Endometrial microvascular endothelial cells (primary cell): ENCODE measurements at regions not wholly inside any gene's neighbourhood (a gene's known extent, or its start where the extent isn't known, plus 50 kb on each side); places are given as distances from the start of the nearest gene placed in this dataset.

ENCODE experiments used
- in situ Hi-C: cut with HindIII; loops from 2 replicates; pipeline ENCODE4 v1.10.0; 2017; ENCODE audit warnings: low sequenced_read_pairs, low pct_unique_long_range_greater_than_20kb; ENCODE audit errors: inconsistent ontology term

GRCh38 chr9:108217431-108218349 lies 638.1 kb downstream of the ACTL7B start:
- in situ Hi-C loops: no loop called here

DNA sequence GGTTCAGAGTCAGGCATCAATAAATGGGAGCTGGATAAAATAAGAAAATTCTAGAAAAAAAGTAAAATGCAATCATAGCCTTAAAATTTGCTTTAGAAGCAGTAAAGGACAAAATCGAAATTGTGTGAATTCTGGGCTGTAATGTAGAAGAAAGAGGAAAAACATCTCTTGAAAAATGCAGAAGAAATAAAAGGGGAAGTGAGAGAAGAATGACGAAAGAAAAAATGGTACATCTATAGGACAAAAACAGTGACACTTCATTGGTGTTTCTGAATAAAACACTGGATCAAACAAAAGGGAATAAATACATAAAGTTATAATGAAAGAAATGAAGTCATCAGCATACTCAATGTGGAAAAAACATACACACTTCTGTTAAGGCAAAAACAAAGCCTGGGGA lies 642.3 kb downstream of the ACTL7B start:
- in situ Hi-C loops: no loop called here

- in situ Hi-C loops: no loop called here
These were observed 643.6 kb downstream of the ACTL7B start for GRCh38 chr9:108212184-108212583.

- in situ Hi-C loops: no loop called here
These were observed 644.3 kb downstream of the ACTL7B start for GRCh38 chr9:108211411-108211955.

DNA sequence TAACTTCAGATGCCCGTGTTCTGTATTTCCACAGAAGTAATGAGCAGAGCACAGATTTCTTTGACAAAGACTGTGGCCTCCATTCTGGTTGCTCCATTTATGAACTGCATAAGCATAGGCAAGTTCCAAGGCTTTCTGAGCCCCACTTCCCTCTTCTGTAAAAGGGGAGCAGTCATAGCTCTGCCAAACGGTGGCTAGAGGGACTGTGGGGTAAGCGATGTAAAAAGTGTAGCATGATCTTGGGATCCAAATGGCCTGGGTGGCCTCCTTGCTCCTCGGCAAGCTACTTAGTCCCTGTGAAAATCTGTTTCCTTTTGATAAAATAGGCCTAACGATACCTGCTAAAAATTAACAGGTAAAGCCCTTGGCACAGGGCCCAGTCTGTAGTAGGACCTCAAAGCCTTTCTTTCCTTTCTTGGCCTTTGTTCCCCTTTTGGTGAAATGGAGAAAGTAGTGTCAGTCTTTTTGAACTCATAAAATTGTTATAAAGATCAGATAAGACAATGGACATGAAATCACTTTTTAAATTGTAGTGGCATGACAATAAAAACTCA lies 646.6 kb downstream of the ACTL7B start:
- in situ Hi-C loops: no loop called here

GRCh38 chr9:108207561-108208165 lies 648.1 kb downstream of the ACTL7B start:
- in situ Hi-C loops: no loop called here

DNA sequence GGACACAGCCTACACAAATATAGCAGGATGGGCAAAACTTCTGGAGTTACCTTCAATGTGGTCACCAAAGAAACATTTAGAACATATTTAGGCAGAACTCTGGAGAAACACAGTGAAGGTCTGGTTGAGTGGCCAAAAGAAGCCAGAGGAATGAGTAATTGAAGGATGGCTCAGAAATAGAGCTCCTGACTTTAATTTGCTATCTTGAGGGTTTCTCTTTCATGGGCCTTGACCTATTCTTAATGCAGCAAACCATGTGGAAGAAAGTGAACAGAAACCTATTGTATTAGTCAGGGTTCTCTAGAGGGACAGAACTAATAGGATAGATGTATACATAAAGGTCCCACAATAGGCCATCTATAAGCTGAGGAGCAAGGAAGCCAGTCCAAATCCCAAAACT lies 650.5 kb downstream of the ACTL7B start:
- in situ Hi-C loops: no loop called here

DNA sequence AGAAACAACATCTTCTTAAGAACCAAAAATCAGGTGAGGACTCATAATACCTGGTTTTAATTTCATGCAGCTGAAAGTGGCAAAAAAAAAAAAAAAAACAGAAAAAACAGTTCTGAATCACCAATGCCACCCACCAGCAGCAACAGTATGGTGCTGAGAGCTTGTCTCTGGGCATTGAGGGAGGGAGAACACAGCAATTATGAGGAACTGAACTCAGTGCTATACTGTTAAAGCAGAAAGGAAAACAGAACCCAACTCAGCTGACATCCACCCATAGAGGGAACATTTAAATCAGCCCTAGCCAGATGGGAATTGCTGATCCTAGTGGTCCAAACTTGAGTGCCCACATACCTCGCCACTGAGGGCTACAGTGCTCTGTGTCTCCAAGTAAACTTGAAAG lies 657.9 kb downstream of the ACTL7B start:
- in situ Hi-C loops: no loop called here

DNA sequence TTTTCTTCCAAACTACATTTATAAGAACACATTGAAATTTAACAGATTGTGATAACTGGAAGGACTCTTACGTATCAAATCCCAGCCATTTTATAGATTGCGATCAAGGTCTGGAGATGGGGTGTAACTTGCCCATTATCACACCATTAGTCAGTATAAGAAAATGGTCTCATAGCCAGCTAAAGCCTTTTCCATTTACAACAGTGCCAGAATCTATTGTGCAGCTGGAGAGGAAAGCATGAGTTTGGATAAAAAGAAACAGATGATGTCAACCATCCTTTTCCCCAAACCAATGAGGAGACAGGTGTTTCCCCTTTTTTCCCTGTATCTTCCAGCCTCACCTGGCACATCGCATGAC lies 658.8 kb downstream of the ACTL7B start:
- in situ Hi-C loops: no loop called here

GRCh38 chr9:108196332-108197007 lies 659.3 kb downstream of the ACTL7B start:
- in situ Hi-C loops: no loop called here

DNA sequence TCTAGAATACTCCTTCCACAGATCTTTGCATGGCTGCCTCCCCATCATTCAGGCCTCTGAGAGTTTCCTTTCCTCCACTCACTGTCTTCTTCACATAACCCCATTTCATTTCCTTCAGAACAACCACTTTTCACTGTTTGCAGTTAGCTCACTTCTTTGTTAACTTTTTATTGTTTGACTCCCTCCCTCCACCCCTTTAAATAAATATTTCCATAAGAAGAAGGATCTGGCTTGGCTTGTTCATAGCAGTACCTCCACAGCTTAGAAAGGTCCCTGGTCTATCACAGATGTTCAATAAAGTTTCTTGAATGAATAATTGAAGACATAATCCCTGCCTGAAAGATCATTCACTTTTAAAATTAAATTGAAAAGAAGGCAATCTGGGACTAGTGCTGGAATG lies 661.6 kb downstream of the ACTL7B start:
- in situ Hi-C loops: no loop called here

DNA sequence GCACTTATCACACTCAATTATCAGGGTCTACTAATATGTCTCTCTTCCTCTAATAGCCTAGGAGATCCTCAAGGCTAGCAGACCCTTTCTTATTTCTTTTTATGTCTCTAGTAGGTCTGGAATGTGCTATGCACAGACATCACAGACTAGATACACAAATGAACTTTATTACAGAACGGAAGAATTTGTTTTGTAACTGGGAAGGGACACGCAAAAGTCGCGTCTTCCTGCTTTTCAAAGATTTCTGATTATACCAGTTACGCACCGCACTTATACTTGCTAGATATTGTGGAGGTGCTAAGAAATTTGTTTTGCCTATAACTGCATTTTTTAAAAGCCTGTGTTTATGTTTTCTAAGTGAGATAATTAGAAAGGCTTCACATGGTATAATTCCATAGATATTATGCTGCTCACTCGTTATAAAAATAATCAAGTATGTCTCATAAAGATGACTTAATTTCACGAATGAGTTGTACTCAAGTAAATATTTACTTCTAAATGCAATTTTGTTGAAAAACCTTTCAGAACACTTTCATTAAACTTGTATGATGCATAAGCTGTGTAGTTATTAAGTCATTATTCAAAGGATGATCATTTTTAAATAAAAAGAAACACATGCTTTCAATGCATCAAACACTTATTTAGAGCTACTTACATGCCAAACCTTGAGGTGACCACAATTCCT lies 662.6 kb downstream of the ACTL7B start:
- in situ Hi-C loops: no loop called here

- in situ Hi-C loops: no loop called here
These were observed 664.7 kb downstream of the ACTL7B start for GRCh38 chr9:108191065-108191464.

- in situ Hi-C loops: no loop called here
These were observed 666.8 kb downstream of the ACTL7B start for GRCh38 chr9:108188976-108189375.

DNA sequence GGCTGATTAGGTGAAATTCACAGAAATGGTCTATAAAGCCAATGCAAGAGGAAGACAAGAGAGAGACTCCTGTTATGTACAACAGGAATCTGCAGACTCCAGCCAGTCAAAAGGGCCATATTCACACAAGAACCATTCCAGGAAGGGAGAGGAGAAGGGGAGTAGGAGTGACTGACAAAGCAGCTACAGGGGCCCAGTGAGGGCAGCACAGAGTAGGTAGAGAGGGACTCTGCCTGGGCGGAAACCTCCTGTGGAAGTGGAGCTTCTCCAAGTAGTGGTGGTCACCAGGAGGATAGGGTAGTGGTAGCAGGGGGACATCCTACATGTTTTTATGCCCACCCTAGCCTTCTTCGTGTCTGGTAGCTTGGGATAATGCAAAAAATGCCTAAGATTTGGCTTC lies 667.3 kb downstream of the ACTL7B start:
- in situ Hi-C loops: no loop called here

DNA sequence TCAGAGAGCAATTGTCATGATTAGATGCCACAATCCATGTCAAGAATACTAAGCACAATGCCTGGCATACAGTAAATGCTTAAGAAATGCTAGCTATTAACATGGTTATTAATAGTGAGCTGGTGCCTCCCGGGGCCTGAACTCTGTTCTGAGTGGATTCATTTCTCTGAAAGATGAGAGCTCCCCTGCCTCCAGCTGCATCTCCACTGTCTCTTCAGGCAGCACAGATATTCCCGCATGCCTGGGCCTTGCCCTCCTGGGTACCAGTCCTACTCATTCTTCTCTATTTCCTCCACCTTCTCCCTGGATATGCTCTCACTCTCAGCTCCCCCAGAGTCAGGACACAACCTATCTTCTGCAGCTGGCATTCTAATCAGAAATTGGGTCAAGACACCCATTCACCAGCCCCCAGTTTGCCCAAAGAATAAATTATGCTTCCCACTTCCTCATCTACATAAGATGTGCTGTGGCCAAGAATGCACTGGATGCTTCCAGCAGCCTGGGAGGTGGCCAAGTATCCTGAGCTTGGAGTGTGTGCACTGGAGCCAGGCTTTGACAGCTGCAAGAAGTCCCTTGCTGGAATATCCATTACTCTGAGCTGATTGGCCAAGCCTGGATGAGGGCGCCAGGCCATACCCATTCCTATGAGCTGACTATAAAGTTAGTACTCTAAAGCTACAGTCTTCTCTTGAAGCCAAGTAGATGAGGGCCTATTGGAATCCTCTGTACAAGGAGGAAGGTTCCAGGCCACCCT lies 669.0 kb downstream of the ACTL7B start:
- in situ Hi-C loops: no loop called here

- in situ Hi-C loops: no loop called here
These were observed 670.2 kb downstream of the ACTL7B start for GRCh38 chr9:108185613-108186012.

- in situ Hi-C loops: no loop called here
These were observed 670.8 kb downstream of the ACTL7B start for GRCh38 chr9:108184941-108185340.
